Epidermal melanocyte (primary cell): ENCODE measurements at regions not wholly inside any gene's neighbourhood (a gene's known extent, or its start where the extent isn't known, plus 50 kb on each side); places are given as distances from the start of the nearest gene placed in this dataset.

Experiments
- DNase-seq: peaks from one replicate; pipeline ENCODE4 v3.0.0; 2011; ENCODE audit warnings: low spot score; ENCODE audit not compliant: insufficient read length

GRCh38 chr5:93107805-93108520 lies 473.1 kb downstream of the NR2F1-AS1 start:
- DNase-seq = no peak

- DNase-seq = no peak
Observed at GRCh38 chr5:93107141-93107540, 473.9 kb downstream of the NR2F1-AS1 start.

GRCh38 chr5:93101661-93102060 lies 479.4 kb downstream of the NR2F1-AS1 start:
- DNase-seq = no peak

- DNase-seq = no peak
Observed at GRCh38 chr5:93100976-93101375, 480.0 kb downstream of the NR2F1-AS1 start.

GRCh38 chr5:93100428-93100827 lies 480.6 kb downstream of the NR2F1-AS1 start:
- DNase-seq = no peak

- DNase-seq = no peak
Observed at GRCh38 chr5:93099902-93100347, 481.1 kb downstream of the NR2F1-AS1 start.

GRCh38 chr5:93096561-93096960 lies 484.5 kb downstream of the NR2F1-AS1 start:
- DNase-seq = no peak

GRCh38 chr5:93092349-93093105 lies 488.5 kb downstream of the NR2F1-AS1 start:
- DNase-seq = peak; percentile 19

GRCh38 chr5:93090698-93091097 lies 490.3 kb downstream of the NR2F1-AS1 start:
- DNase-seq = no peak

GRCh38 chr5:93088592-93089389 lies 492.2 kb downstream of the NR2F1-AS1 start:
- DNase-seq = no peak

GRCh38 chr5:93087326-93087725 lies 493.7 kb downstream of the NR2F1-AS1 start:
- no peak for DNase-seq

GRCh38 chr5:93082981-93083380 lies 498.0 kb downstream of the NR2F1-AS1 start:
- DNase-seq = no peak

- DNase-seq = no peak
Observed at GRCh38 chr5:93079046-93079445, 502.0 kb downstream of the NR2F1-AS1 start.

GRCh38 chr5:93078082-93079038 lies 502.7 kb downstream of the NR2F1-AS1 start:
- DNase-seq = no peak

- no peak for DNase-seq
Observed at GRCh38 chr5:93076566-93076965, 504.5 kb downstream of the NR2F1-AS1 start.

- no peak for DNase-seq
Observed at GRCh38 chr5:93076096-93076495, 504.9 kb downstream of the NR2F1-AS1 start.

GRCh38 chr5:93073547-93073946 lies 507.5 kb downstream of the NR2F1-AS1 start:
- DNase-seq = no peak

- no peak for DNase-seq
Observed at GRCh38 chr5:93072831-93073459, 508.1 kb downstream of the NR2F1-AS1 start.

GRCh38 chr5:93071710-93072109 lies 509.3 kb downstream of the NR2F1-AS1 start:
- DNase-seq = no peak

- no peak for DNase-seq
Observed at GRCh38 chr5:93070938-93071337, 510.1 kb downstream of the NR2F1-AS1 start.
